G401.6 (cell line): ENCODE measurements at regions not wholly inside any gene's neighbourhood (a gene's known extent, or its start where the extent isn't known, plus 50 kb on each side); places are given as distances from the start of the nearest gene placed in this dataset.

Source experiments
- FAIRE-seq: peaks from 2 replicates; lab custom pipeline; 2012; peaks lifted over from hg19 to GRCh38; lab: Jason Lieb, UNC

- no peak for FAIRE-seq
Measured at GRCh38 chr11:127588431-127588830, 587.9 kb upstream of the KIRREL3 start.

- no peak for FAIRE-seq
Measured at GRCh38 chr11:127587511-127587910, 586.9 kb upstream of the KIRREL3 start.

- FAIRE-seq = no peak
Measured at GRCh38 chr11:127576210-127576609, 575.6 kb upstream of the KIRREL3 start.

- FAIRE-seq = no peak
Measured at GRCh38 chr11:127574478-127574877, 573.9 kb upstream of the KIRREL3 start.

- FAIRE-seq = no peak
Measured at GRCh38 chr11:127568891-127569290, 568.3 kb upstream of the KIRREL3 start.

GRCh38 chr11:127567237-127567932 is 566.8 kb upstream of the KIRREL3 start:
- no peak for FAIRE-seq

- FAIRE-seq = no peak
Measured at GRCh38 chr11:127564810-127565209, 564.2 kb upstream of the KIRREL3 start.

- no peak for FAIRE-seq
Measured at GRCh38 chr11:127559978-127560377, 559.4 kb upstream of the KIRREL3 start.

GRCh38 chr11:127552446-127552845 is 551.9 kb upstream of the KIRREL3 start:
- no peak for FAIRE-seq

GRCh38 chr11:127531167-127531566 is 530.6 kb upstream of the KIRREL3 start:
- FAIRE-seq = no peak

- no peak for FAIRE-seq
Measured at GRCh38 chr11:127528297-127528696, 527.7 kb upstream of the KIRREL3 start.

GRCh38 chr11:127524618-127525017 is 524.0 kb upstream of the KIRREL3 start:
- FAIRE-seq = no peak

GRCh38 chr11:127521413-127521812 is 520.8 kb upstream of the KIRREL3 start:
- no peak for FAIRE-seq

- no peak for FAIRE-seq
Measured at GRCh38 chr11:127507851-127508250, 507.3 kb upstream of the KIRREL3 start.

GRCh38 chr11:127506647-127507046 is 506.1 kb upstream of the KIRREL3 start:
- FAIRE-seq = no peak

GRCh38 chr11:127506126-127506525 is 505.6 kb upstream of the KIRREL3 start:
- FAIRE-seq = no peak

GRCh38 chr11:127496165-127496564 is 495.6 kb upstream of the KIRREL3 start:
- no peak for FAIRE-seq

GRCh38 chr11:127493330-127494022 is 492.9 kb upstream of the KIRREL3 start:
- FAIRE-seq = no peak

- FAIRE-seq = no peak
Measured at GRCh38 chr11:127492029-127492428, 491.5 kb upstream of the KIRREL3 start.

GRCh38 chr11:127491589-127491988 is 491.0 kb upstream of the KIRREL3 start:
- FAIRE-seq = no peak

GRCh38 chr11:127490896-127491295 is 490.3 kb upstream of the KIRREL3 start:
- no peak for FAIRE-seq

GRCh38 chr11:127485541-127485940 is 485.0 kb upstream of the KIRREL3 start:
- FAIRE-seq = no peak

- FAIRE-seq = no peak
Measured at GRCh38 chr11:127481391-127481790, 480.8 kb upstream of the KIRREL3 start.

- no peak for FAIRE-seq
Measured at GRCh38 chr11:127478826-127479225, 478.3 kb upstream of the KIRREL3 start.
